Breast epithelium (tissue), 3 donors: ENCODE measurements at regions not wholly inside any gene's neighbourhood (a gene's known extent, or its start where the extent isn't known, plus 50 kb on each side); places are given as distances from the start of the nearest gene placed in this dataset.

Experiments
- CTCF ChIP-seq, 3 donors: fragments of 450-650 bp; IDR thresholded peaks; one replicate each; pipeline ENCODE4 v1.5.1; 2016 to 2017; ENCODE audit warnings: antibody characterized with exemption in 3 of 3, mild to moderate bottlenecking in 3 of 3, moderate library complexity in 3 of 3
- POLR2A ChIP-seq: fragments of 450-650 bp; IDR thresholded peaks from one replicate; pipeline ENCODE4 v1.6.1; 2016; ENCODE audit warnings: antibody characterized with exemption, mild to moderate bottlenecking, moderate library complexity
- POLR2AphosphoS5 ChIP-seq, 3 donors: sonication (generic); formaldehyde crosslinking; IDR thresholded peaks; one replicate each; pipeline ENCODE4 v1.6.1; 2017; ENCODE audit warnings: antibody characterized with exemption in 3 of 3

GRCh38 chr18:30920757-30921156, 121.8 kb downstream of the DSC3 start:
- TF ChIP-seq POLR2A = no peak
- no peak for TF ChIP-seq POLR2AphosphoS5 (IDR thresholded peaks at IDR 0.05)
- TF ChIP-seq CTCF (IDR thresholded peaks at IDR 0.05) = no peak
